ENCODE measurements at regions not wholly inside any gene's neighbourhood (a gene's known extent, or its start where the extent isn't known, plus 50 kb on each side); places are given as distances from the start of the nearest gene placed in this dataset.

DNA sequence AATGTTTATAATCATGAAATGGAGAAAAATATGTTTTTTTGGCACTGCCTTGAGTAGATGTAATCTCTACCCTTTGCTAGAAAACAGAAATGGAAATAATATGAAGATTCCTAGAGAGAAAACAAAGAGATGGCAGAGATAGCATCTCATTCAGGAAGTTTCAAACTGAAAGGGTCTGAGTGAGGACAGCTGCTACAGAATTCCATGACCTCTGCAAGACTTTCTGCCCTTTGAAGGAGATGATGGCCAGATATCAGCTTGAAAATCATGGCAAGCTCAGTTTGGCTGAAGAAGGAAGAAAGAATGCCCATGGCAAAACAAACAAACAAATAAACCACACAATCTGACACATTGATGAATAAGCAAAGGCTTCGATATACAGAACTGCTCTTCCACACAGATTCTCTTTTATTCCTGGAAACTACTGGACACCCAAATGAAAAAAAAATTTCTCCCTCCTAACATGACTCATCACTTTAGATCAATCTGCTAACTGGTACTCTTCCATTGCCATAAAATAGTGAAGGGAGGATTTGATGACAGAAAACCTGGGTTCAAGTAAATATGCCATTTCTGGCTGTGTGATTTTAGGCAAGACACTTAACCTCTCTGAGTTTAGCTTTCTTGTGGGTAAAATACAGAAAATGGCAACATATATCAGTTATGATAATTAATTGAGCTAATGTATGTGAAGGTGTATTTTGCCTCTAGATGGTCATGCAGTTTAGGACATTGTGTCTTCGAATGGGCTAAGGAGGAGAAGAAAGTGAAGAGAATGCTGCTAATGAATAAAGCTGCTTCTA lies 105.9 kb upstream of the SPACA1 start:
- TF ChIP-seq, protein P1, sequence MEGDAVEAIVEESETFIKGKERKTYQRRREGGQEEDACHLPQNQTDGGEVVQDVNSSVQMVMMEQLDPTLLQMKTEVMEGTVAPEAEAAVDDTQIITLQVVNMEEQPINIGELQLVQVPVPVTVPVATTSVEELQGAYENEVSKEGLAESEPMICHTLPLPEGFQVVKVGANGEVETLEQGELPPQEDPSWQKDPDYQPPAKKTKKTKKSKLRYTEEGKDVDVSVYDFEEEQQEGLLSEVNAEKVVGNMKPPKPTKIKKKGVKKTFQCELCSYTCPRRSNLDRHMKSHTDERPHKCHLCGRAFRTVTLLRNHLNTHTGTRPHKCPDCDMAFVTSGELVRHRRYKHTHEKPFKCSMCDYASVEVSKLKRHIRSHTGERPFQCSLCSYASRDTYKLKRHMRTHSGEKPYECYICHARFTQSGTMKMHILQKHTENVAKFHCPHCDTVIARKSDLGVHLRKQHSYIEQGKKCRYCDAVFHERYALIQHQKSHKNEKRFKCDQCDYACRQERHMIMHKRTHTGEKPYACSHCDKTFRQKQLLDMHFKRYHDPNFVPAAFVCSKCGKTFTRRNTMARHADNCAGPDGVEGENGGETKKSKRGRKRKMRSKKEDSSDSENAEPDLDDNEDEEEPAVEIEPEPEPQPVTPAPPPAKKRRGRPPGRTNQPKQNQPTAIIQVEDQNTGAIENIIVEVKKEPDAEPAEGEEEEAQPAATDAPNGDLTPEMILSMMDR (conservative IDR thresholded peaks at IDR 0.05), result no peak
- no peak for TF ChIP-seq EZH2 (IDR thresholded peaks at IDR 0.05; ENCODE audit: low read depth)
